ENCODE measurements at regions not wholly inside any gene's neighbourhood (a gene's known extent, or its start where the extent isn't known, plus 50 kb on each side); places are given as distances from the start of the nearest gene placed in this dataset.
"Not testable (repeated sequence)": the region's sequence is repeated elsewhere in the genome, so short reads cannot be mapped to it uniquely, and the experiment has no call there.

DNA sequence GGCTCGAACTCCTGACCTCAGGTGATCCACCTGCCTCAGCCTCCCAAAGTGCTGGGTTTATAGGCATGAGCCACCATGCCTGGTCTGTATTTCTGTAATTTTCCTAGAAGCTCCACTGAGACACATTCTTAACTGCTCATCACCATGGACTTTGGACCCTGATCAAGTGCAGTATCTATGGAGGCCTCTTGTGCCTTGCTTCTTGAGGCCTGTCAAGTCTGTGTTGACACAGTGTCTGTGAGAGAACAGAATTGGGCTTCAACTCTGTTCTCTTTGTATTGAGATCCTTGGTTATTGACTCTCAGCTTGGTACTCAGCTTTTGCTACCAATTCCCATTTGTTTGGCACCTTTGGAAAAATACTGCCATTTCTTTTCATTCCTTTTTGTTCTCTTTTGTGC is 188.0 kb downstream of the SPATA31A6 start:
- H2AFZ ChIP-seq (ENCODE audit: low read length); H4K5ac ChIP-seq (ENCODE audit: insufficient read length, low read depth, low read length); POLR2A ChIA-PET (ENCODE audit: partially characterized antibody); H3K4me3 ChIP-seq (ENCODE audit: extremely low read depth in 1 of 4, insufficient read depth in 2 of 4, low read depth in 3 of 4, low read length in 4 of 4); H3K9me3 ChIP-seq (ENCODE audit: insufficient read depth in 2 of 2, low read depth in 1 of 2, low read length in 1 of 2); H2BK5ac ChIP-seq (ENCODE audit: low read depth, low read length); H3K79me2 ChIP-seq (ENCODE audit: control insufficient read depth in 1 of 2, insufficient read depth in 2 of 2, low read length in 2 of 2); H4K8ac ChIP-seq (ENCODE audit: extremely low read depth, insufficient read depth, low read length); H3K36me3 ChIP-seq (ENCODE audit: control insufficient read depth in 2 of 4, insufficient read depth in 4 of 4, low read length in 3 of 4); H4K20me1 ChIP-seq (replicated peaks in 1 of 2; ENCODE audit: control insufficient read depth in 1 of 2, insufficient read depth in 2 of 2, low read length in 2 of 2); H3K4me2 ChIP-seq (ENCODE audit: insufficient read depth in 1 of 2, low read depth in 2 of 2, low read length in 2 of 2); H3K18ac ChIP-seq (ENCODE audit: extremely low read depth, low read length); H3K23me2 ChIP-seq (ENCODE audit: low read depth, low read length); H3K79me1 ChIP-seq (ENCODE audit: low read depth, low read length); H3K4ac ChIP-seq (replicated peaks; ENCODE audit: insufficient read length, low read depth, low read length); H3K27me3 ChIP-seq (replicated peaks in 1 of 4; ENCODE audit: control insufficient read depth in 3 of 4, extremely low read depth in 1 of 4, insufficient read depth in 3 of 4, low read length in 3 of 4); H3K9ac ChIP-seq (replicated peaks in 1 of 4; ENCODE audit: extremely low read depth in 1 of 4, low read depth in 3 of 4, low read length in 3 of 4); CTCF ChIA-PET (ENCODE audit: partially characterized antibody); H3K23ac ChIP-seq (ENCODE audit: insufficient read length); H3K4me1 ChIP-seq (replicated peaks in 1 of 4; ENCODE audit: control insufficient read depth in 3 of 4, insufficient read depth in 4 of 4, low read length in 3 of 4); H3K27ac ChIP-seq (ENCODE audit: low read depth, low read length); DNase-seq (ENCODE audit: low read depth in 1 of 2, low spot score in 2 of 2); H4K91ac ChIP-seq (replicated peaks; ENCODE audit: insufficient read length, low read length); H2BK15ac ChIP-seq (ENCODE audit: low read length); FAIRE-seq; H2AK5ac ChIP-seq (ENCODE audit: low read depth, low read length); H3K14ac ChIP-seq (ENCODE audit: insufficient read length); H2BK120ac ChIP-seq (replicated peaks; ENCODE audit: low read depth, low read length); H3K56ac ChIP-seq (replicated peaks; ENCODE audit: insufficient read length, low read depth, low read length); H2BK12ac ChIP-seq (ENCODE audit: low read depth, low read length): not testable (repeated sequence)
- WGBS, 2 experiments (ENCODE audit: extremely low coverage in 1 of 2, insufficient coverage in 1 of 2, insufficient read length in 1 of 2, insufficient replicate concordance in 2 of 2, low coverage in 1 of 2, low lambda C conversion rate in 2 of 2, missing lambda C conversion rate in 1 of 2): 94% methylated on average over 1 of the region's 1 CpG; no CpG with 5 or more reads in 1 of the 2 experiments
- H2BK20ac ChIP-seq (ENCODE audit: low read length): peak overlapping the region; percentile 72; the same call in 1 of the 2 replicates
